Mucosa of stomach (tissue), 1 donor: ENCODE measurements at regions not wholly inside any gene's neighbourhood (a gene's known extent, or its start where the extent isn't known, plus 50 kb on each side); places are given as distances from the start of the nearest gene placed in this dataset.

Source experiments
- H3K27me3 ChIP-seq: one replicate; pipeline ENCODE4 v1.7.0; 2013; ENCODE audit warnings: mild to moderate bottlenecking, low read length; ENCODE audit not compliant: control insufficient read depth, insufficient read depth
- H3K36me3 ChIP-seq: one replicate; pipeline ENCODE4 v1.7.0; 2013; ENCODE audit warnings: low read length; ENCODE audit not compliant: control insufficient read depth, insufficient read depth
- H3K4me1 ChIP-seq: one replicate; pipeline ENCODE4 v1.7.0; 2013; ENCODE audit warnings: mild to moderate bottlenecking, low read length; ENCODE audit not compliant: control insufficient read depth, insufficient read depth
- H3K4me3 ChIP-seq: one replicate; pipeline ENCODE4 v1.7.0; 2013; ENCODE audit warnings: low read length
- H3K9ac ChIP-seq: one replicate; pipeline ENCODE4 v1.7.0; 2013; ENCODE audit warnings: mild to moderate bottlenecking, low read length, moderate library complexity
- H3K9me3 ChIP-seq: one replicate; pipeline ENCODE4 v1.7.0; 2013; ENCODE audit warnings: mild to moderate bottlenecking, low read length, moderate library complexity; ENCODE audit not compliant: control insufficient read depth
- donor health status: Pancreatic carcinoma.

DNA sequence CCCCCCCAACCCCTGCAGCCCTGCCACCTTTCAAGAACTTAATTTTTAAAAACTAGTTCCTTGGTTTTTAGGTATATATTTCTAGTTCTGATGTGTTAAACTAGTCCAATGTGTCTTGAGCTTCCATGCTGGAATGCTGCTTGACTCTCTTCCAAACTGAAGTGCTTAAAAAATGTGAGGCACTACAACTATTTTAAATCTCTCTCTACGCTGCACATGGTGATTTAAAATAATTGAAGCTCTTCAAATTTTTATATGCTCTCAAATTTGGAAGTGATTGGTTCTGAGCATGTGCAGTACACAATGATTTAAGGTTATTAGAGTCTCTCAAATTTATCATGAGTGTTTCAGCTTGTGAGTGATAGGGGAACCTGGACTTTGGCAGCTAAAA lies 192.6 kb upstream of the ZEB2 start:
- H3K4me1 ChIP-seq = no peaks in the 10 kb centered on the region
- H3K4me3 ChIP-seq = no peak overlapping the region
- no peaks in the 10 kb centered on the region for H3K36me3 ChIP-seq
- H3K27me3 ChIP-seq = no peaks in the 10 kb centered on the region
- no peaks in the 10 kb centered on the region for H3K9me3 ChIP-seq
- no peak overlapping the region for H3K9ac ChIP-seq

GRCh38 chr2:144711630-144712549 lies 192.0 kb upstream of the ZEB2 start:
- Histone ChIP-seq H3K9me3 (no peaks in the 10 kb centered on the region), H3K4me3 (no peak overlapping the region), H3K27me3 (no peaks in the 10 kb centered on the region), H3K9ac (no peak overlapping the region), H3K4me1 (no peaks in the 10 kb centered on the region), H3K36me3 (no peaks in the 10 kb centered on the region)

- Histone ChIP-seq H3K27me3 (no peaks in the 10 kb centered on the region), H3K9ac (no peak overlapping the region), H3K4me3 (no peak overlapping the region), H3K9me3 (no peaks in the 10 kb centered on the region), H3K36me3 (no peaks in the 10 kb centered on the region), H3K4me1 (no peaks in the 10 kb centered on the region)
Observed at GRCh38 chr2:144711084-144711483, 191.2 kb upstream of the ZEB2 start.

DNA sequence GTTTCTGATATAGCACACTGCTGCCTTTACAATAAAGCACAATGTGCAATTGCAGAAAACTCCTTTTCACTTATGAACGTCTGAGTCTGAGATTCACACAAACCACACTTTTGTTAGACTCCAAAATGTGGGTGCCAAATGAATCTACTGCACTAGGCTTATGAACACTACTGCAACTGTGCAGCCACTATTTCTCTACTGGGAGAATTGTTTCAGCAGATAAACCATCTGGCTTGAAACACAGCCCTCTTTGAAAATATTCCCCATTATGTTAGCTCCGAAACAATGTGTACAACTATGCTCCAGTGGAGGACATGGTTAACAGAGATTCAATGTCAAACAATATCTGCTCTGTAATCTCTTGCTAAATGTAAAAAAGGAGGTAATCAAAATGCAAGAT lies 188.7 kb upstream of the ZEB2 start:
- no peak overlapping the region for H3K9ac ChIP-seq
- H3K4me3 ChIP-seq = no peak overlapping the region
- no peaks in the 10 kb centered on the region for H3K9me3 ChIP-seq
- H3K36me3 ChIP-seq = no peaks in the 10 kb centered on the region
- H3K4me1 ChIP-seq = no peaks in the 10 kb centered on the region
- H3K27me3 ChIP-seq = no peaks in the 10 kb centered on the region

DNA sequence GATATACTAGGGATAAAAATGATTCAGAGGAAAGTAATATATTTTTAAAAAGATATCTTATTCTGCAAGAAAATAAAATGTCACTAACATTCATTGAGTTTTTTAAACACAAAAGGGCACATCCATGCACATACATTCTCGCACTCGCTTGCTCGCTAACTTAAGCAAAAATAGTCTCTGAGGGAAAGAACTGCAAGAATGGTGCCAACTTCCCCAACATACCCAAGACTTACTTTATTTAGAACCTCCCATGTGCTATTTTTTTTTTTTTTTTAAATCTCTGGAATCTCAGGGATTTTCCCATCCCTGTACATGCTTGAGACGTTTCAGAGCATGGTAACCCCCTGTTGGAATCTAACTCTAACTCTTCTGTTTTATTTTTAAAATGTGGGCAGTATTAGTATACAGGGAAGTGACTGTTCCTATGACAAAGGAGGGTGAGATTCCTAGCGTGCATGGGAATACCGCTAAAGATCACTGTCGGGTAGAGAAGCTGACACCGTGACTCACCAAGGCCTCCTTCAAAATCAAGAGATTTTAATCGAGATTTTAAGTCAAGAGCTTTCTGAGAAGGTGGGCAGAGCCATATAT lies 187.9 kb upstream of the ZEB2 start:
- no peaks in the 10 kb centered on the region for H3K27me3 ChIP-seq
- no peaks in the 10 kb centered on the region for H3K9me3 ChIP-seq
- no peaks in the 10 kb centered on the region for H3K36me3 ChIP-seq
- H3K4me1 ChIP-seq = no peaks in the 10 kb centered on the region
- H3K9ac ChIP-seq = no peak overlapping the region
- no peak overlapping the region for H3K4me3 ChIP-seq

DNA sequence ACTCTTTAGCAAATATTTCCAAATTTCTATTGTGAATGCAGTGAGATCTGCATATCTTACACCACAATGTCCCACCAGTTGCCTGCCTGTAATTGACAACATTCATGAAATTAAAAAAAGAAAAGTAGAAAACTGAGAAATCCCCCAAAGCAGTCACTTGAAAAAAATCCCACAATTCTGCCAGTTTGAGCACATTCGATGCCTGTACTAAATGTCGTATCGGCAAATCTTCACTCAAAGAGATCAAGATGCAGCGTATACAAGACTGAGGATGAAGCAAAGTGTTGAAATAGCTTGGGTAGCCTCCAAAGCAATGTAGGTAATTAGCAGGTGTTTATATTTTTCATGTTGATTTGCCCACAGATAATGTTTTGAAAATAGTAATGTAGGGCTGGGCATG lies 186.7 kb upstream of the ZEB2 start:
- Histone ChIP-seq H3K36me3 (no peaks in the 10 kb centered on the region), H3K9ac (no peak overlapping the region), H3K4me3 (no peak overlapping the region), H3K4me1 (no peaks in the 10 kb centered on the region), H3K9me3 (no peaks in the 10 kb centered on the region), H3K27me3 (no peaks in the 10 kb centered on the region)

- Histone ChIP-seq H3K9ac (no peak overlapping the region), H3K4me3 (no peak overlapping the region), H3K4me1 (no peaks in the 10 kb centered on the region), H3K27me3 (no peaks in the 10 kb centered on the region), H3K36me3 (no peaks in the 10 kb centered on the region), H3K9me3 (no peaks in the 10 kb centered on the region)
Observed at GRCh38 chr2:144705328-144706245, 185.7 kb upstream of the ZEB2 start.

- no peaks in the 10 kb centered on the region for H3K4me1 ChIP-seq
- H3K27me3 ChIP-seq = no peaks in the 10 kb centered on the region
Observed at GRCh38 chr2:144704709-144705095, 184.8 kb upstream of the ZEB2 start.

GRCh38 chr2:144703852-144704708 lies 184.2 kb upstream of the ZEB2 start:
- Histone ChIP-seq H3K9ac (no peak overlapping the region), H3K4me3 (no peak overlapping the region), H3K27me3 (no peaks in the 10 kb centered on the region), H3K36me3 (no peaks in the 10 kb centered on the region), H3K9me3 (no peaks in the 10 kb centered on the region), H3K4me1 (no peaks in the 10 kb centered on the region)

More at GRCh38 chr2:144704709-144705095, 184.8 kb upstream of the ZEB2 start:
- Histone ChIP-seq H3K9ac (no peak overlapping the region), H3K36me3 (no peaks in the 10 kb centered on the region), H3K9me3 (no peaks in the 10 kb centered on the region), H3K4me3 (no peak overlapping the region)

- Histone ChIP-seq H3K27me3 (no peaks in the 10 kb centered on the region), H3K9me3 (no peaks in the 10 kb centered on the region), H3K4me3 (no peak overlapping the region), H3K4me1 (no peaks in the 10 kb centered on the region), H3K9ac (no peak overlapping the region), H3K36me3 (no peaks in the 10 kb centered on the region)
Observed at GRCh38 chr2:144702051-144702450, 182.1 kb upstream of the ZEB2 start.

DNA sequence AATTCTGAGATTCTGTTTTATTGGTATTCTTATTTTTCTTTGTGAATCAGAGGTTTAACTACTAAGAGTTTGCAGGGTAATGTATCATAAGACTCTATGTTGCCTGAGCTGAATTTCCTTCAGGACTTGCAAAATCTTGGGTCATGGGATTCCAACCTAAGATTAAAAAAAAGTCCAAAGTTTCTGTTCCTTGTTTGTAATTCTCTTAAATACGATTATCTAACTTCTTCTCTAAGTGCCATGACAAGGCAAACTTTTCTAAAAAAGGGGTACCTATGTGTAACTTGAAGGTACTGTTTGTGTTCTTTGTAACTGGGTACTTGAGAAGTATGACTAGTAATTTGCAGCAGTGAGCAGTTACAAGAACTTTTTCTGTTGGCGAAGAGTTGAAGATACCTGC lies 181.3 kb upstream of the ZEB2 start:
- Histone ChIP-seq H3K9me3 (no peaks in the 10 kb centered on the region), H3K27me3 (no peaks in the 10 kb centered on the region), H3K36me3 (no peaks in the 10 kb centered on the region), H3K4me1 (no peaks in the 10 kb centered on the region), H3K9ac (no peak overlapping the region), H3K4me3 (no peak overlapping the region)
